ENCODE measurements at regions not wholly inside any gene's neighbourhood (a gene's known extent, or its start where the extent isn't known, plus 50 kb on each side); places are given as distances from the start of the nearest gene placed in this dataset.

- TF ChIP-seq CTCF (IDR thresholded peaks at IDR 0.05), result no peak
- no peak for TF ChIP-seq POLR2A (IDR thresholded peaks at IDR 0.05)
Measured at GRCh38 chr13:76542176-76542575, 344.0 kb downstream of the KCTD12 start.
